ENCODE measurements at regions not wholly inside any gene's neighbourhood (a gene's known extent, or its start where the extent isn't known, plus 50 kb on each side); places are given as distances from the start of the nearest gene placed in this dataset.

DNA sequence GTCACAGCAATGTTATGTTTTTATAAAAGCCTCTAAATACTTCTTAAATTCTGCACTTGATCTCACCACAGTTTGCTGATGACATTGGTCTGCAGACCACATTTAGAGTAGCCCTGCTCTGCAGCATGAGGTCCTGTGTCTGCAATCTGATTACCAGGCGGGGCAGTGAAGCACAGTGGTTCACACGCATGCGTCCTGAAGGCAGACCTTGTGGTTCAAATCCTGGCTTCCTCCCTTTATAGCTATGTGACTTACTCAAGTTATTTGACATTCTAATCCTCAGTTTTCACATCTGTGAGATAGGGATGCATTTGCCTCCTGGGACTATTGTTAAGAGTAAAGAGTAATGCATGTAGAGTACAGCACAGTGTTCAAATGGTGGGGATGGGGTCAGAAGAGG is 50.3 kb downstream of the BMAL2 start:
- no peak for DNase-seq

DNA sequence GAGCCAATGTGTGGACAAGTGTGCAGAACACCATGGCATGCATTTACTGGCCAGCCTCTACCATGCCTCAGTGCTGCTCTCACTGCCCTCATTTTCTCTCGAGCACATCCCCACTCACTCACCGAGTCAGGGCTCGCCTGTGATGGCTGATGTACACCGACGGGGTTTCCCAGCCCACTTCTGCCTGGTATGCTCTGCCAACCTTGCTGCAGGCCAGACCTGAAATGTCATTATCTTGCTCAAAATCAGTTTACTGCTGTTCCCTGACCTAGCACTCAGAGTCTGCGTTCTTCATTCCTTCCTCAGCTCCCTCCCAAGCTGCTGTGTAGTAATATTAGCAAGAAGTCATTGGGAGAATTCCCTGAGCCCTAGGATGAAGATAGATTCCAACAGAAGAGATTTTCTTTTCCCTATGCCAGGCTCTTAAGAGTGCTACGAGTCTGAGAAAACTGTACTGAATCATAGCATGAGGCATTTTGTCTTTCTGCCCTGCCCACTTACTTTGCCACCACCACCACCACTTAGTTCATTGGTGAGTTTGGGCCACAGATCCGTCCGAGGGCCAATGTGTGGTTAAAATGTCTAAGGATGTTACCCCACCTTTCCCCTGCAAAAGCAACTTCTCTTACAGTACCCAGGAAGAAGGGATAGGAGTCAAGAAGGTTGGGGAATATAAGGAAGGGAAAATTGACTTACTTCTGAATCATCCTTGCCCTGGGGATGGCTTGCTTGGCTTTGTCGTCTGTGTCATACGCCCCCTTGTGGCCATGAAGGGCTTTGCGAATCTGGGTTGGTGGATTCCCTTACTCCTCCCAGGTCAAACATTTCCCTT is 51.0 kb downstream of the BMAL2 start:
- DNase-seq: peak; percentile 54

DNA sequence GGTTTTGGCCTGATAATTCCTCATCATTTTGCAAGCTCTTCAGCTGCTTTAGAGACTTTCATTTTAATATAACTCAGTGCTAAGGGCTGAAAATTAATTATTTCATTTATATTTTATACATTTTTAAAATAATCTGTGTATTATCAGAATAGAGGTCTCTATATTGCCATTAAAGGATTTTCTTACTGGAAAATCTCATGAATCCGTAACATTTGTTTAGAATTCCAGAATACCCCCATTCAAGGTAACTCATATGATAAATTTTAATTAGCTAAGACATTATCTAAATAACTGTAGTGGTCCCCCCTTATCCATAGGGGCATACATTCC is 51.6 kb downstream of the BMAL2 start:
- DNase-seq: no peak

DNA sequence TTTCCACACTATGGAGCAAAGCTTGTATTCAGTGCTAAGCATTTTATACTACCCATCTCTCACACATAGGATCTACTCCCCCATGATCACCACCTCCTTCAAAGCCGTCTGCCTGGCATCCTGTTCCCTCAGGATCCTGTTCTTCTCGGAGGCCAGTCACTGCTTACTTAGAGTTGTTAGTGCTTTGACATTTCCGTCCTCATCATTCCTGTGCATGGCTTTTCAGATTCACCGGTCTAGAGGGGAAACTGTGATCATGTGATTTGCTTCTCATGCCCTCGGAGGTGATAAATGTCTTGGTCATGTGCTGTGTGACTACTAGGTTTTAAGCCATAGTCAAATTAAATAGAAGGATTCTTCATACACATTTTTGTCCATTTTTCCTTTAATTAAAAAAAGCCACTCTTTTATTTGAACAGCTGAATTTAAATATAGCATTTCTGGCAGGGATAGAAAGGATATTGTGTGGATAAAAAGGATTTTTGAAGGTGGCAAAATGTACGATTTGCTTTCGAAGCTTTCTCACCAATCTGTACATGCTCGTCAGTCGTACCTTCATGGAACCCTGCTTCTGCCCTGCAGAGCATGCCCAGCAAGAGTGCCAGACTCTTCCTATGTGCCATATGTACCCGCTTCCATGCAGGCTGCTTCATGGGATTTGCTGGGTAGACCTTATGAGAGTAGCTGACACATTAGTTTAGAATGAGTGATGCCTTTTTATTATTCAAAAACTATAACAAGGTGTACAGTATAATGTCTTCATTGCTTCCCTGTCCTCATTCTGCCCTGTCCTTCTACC is 53.3 kb downstream of the BMAL2 start:
- DNase-seq: no peak

DNA sequence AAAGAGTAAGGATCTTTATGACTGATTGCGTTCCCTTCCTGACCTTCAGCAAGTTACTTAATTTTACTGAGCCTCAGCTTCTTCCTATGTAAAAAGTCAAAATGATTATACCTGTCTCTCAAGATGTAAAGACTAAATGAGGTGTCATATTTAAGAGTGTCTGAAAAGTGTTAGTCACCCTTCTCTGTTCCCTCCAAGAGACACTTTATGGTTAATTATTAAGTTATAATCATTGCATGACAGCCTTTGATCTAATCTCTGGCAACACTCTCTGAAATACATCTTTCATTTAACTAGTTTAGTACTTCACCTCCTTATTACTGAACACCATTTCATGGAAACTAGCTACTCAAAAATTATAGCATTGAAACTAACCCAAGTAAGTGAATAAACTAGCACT is 54.8 kb downstream of the BMAL2 start:
- DNase-seq: no peak

DNA sequence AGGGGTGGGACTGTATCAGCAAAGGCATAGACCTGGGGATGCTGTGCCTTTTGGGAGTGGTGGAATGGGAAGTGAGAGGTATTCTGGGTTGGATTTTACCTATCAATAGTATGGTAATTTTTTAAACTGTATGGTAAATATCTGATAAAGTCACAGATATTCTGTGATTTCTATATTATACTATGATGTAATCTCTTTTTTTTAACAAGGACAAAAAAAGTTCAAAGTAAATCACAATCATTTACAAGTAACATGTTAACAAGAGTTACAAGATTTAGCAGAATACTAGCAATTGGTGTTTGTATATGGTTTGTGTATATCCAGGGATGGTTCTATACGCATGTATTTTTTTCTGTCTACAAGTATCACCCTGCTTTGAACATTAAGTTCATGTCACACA is 56.0 kb downstream of the BMAL2 start:
- DNase-seq: no peak

DNA sequence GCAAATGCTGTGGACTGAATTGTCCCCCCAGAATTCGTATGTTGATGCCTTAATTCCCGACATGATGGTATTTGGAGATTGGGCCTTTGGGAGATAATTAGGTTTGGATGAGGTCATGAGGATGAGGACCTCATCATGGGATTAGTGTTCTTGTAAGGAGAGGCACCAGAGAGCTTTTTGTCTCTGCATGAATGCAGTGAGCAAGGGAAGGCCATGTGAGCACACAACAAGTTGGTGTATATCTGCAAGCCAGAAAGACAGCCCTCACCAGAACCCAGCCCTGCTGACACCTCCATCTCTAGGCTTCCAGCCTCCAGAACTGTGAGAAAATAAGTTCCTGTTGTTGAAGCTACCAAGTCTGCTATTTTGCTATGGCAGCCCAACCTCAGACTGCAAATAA is 51.9 kb upstream of the SMCO2 start:
- no peak for DNase-seq

DNA sequence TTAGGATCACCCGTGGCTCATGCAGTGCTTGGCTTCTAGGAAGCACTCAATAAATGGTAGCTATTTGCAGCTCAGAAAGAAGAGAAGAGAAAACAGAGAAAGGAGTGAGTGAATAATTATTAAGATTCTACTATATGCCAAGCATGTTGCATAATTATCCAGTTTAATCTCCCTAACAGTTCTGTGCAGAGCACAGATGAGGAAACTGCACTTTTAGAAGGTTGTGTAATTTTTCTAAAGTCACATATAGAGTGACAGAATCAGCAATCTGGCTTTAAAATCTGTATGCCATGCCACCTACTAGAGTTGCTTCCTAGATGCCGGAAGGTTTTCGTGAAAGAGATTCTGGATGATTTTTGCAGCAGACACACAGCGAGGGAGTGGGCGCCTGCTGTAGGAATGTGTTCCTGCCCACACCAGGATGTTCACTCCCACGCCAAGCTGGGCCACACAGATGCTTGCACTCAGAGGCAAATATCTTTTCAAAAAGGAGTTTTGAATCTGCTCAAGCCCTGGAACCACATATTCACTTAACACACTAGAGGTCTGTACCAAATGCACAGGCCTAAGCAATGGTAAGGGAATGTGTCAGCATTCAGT is 50.2 kb upstream of the SMCO2 start:
- DNase-seq: no peak

Data from CD4-positive, alpha-beta T cell treated with Interleukin-15 for 1 hour (primary cell).